GM12891 (cell line): ENCODE measurements at regions not wholly inside any gene's neighbourhood (a gene's known extent, or its start where the extent isn't known, plus 50 kb on each side); places are given as distances from the start of the nearest gene placed in this dataset.

ENCODE experiments used
- PAX5 ChIP-seq: IDR thresholded peaks from 2 replicates; pipeline ENCODE4 v1.6.1; 2011; ENCODE audit warnings: low read length, moderate library complexity, mild to moderate bottlenecking; ENCODE audit not compliant: insufficient read depth, severe bottlenecking
- POLR2A ChIP-seq: IDR thresholded peaks from 2 replicates; pipeline ENCODE4 v1.6.1; 2011; ENCODE audit warnings: low read depth, low read length, control low read depth
- POLR2AphosphoS5 ChIP-seq: IDR thresholded peaks from 2 replicates; pipeline ENCODE4 v1.6.1; 2011; ENCODE audit warnings: low read depth, low read length, control low read depth
- POU2F2 ChIP-seq: IDR thresholded peaks from 2 replicates; pipeline ENCODE4 v1.6.1; 2011; ENCODE audit warnings: low read depth, mild to moderate bottlenecking, control low read depth, low read length, moderate library complexity
- SPI1 ChIP-seq: IDR thresholded peaks from 2 replicates; pipeline ENCODE4 v1.6.1; 2011; ENCODE audit warnings: low read depth, low read length, control low read depth
- TAF1 ChIP-seq: IDR thresholded peaks from 2 replicates; pipeline ENCODE4 v1.6.1; 2011; ENCODE audit warnings: low read depth, low read length, control low read depth

DNA sequence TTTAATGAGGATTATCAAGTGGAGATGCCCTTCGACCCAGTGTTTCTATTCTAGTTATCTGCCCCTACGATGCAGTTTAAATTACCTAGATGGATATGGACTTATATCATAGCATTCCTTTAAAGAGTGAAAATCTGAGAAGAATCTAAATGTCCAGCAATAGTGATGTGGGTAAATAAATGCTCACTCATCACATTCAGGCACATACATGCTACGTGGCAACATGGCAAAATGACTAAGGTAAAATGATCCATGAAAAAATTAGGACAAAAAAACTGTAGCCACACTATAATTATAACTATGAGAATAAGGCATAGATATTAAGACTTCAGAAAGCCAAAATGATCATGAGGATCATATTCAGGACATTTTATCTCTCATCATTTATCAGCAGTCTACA, 82.4 kb upstream of the PDE1C start:
- TF ChIP-seq POLR2A = no peak
- no peak for TF ChIP-seq TAF1
- no peak for TF ChIP-seq POLR2AphosphoS5
- TF ChIP-seq SPI1 = no peak
- TF ChIP-seq PAX5 = no peak
- TF ChIP-seq POU2F2 = no peak
